Stomach smooth muscle (tissue), 2 donors: ENCODE measurements at regions not wholly inside any gene's neighbourhood (a gene's known extent, or its start where the extent isn't known, plus 50 kb on each side); places are given as distances from the start of the nearest gene placed in this dataset.

Experiments used
- H3K27ac ChIP-seq: one replicate; pipeline ENCODE4 v1.7.0; 2013; ENCODE audit warnings: mild to moderate bottlenecking, low read length, inconsistent platforms
- H3K27me3 ChIP-seq, 2 donors: one replicate each; pipeline ENCODE4 v1.7.0; 2013; ENCODE audit warnings: low read length in 2 of 2; ENCODE audit not compliant: insufficient read depth in 2 of 2, control insufficient read depth in 1 of 2
- H3K36me3 ChIP-seq, 2 donors: one replicate each; pipeline ENCODE4 v1.7.0; 2013; ENCODE audit warnings: low read length in 2 of 2; ENCODE audit not compliant: control insufficient read depth in 2 of 2, insufficient read depth in 2 of 2
- H3K4me1 ChIP-seq: one replicate; pipeline ENCODE4 v1.7.0; 2013; ENCODE audit warnings: low read length; ENCODE audit not compliant: control insufficient read depth, insufficient read depth
- H3K4me3 ChIP-seq, 2 donors: one replicate each; pipeline ENCODE4 v1.7.0; 2013; ENCODE audit warnings: low read length in 2 of 2
- H3K9ac ChIP-seq, 2 donors: one replicate each; pipeline ENCODE4 v1.7.0; 2013; ENCODE audit warnings: low read length in 2 of 2, mild to moderate bottlenecking in 1 of 2
- H3K9me3 ChIP-seq, 2 donors: one replicate each; pipeline ENCODE4 v1.7.0; 2013; ENCODE audit warnings: low read length in 2 of 2; ENCODE audit not compliant: control insufficient read depth in 2 of 2
- donor health status: healthy.
- donor health status: Pancreatic carcinoma.

DNA sequence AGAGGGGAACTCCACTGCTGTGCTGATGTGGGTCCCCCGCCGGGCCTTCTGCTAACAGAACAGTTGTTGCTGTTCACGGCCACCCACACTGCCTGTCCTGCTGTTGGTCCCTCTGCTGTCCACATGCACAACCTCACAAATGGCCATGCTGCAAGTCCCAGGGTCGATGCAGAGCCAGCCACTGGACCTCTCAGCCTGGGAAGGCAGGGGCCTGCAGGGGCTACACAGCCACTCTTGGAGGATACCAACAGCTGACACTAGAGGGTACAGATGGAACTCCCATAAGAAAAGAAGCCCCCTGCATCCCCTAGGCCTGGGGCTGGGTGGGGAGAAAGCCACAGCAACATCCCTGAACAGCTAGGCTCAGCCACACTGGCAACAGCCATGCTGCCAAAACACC lies 104.4 kb upstream of the IQSEC1 start:
- no peaks in the 10 kb centered on the region for H3K4me1 ChIP-seq
- H3K9me3 ChIP-seq = peaks cover 7% of the 10 kb centered on the region in 2 donors
- peaks cover 0 to 2% of the 10 kb centered on the region in 2 donors for H3K27me3 ChIP-seq
- no peak overlapping the region for H3K4me3 ChIP-seq
- no peaks in the 10 kb centered on the region for H3K36me3 ChIP-seq
- H3K27ac ChIP-seq = no peak overlapping the region
- no peak overlapping the region for H3K9ac ChIP-seq

DNA sequence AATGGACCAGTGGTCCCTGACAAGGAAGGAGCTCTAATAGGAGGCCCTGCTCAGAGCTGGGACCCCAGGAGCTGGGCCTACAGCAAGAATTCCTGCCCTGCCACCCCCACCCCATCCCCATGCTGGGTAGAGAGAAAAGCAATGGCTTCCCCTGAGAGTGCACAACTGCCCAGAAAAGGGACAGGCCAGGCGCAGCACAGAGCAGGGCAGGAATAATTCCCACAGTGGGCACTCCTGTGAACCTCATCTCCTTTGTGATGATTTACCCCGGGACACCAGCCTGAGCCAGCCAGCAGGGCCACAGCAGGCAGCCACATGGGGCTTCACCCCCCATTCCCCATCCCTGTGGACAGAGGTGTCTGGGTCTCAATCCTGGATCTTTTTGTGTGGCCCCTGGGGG lies 104.0 kb upstream of the IQSEC1 start:
- Histone ChIP-seq H3K27ac (no peak overlapping the region), H3K9me3 (peaks cover 6 to 7% of the 10 kb centered on the region in 2 donors), H3K4me1 (no peaks in the 10 kb centered on the region), H3K9ac (no peak overlapping the region), H3K36me3 (no peaks in the 10 kb centered on the region), H3K27me3 (peaks cover 0 to 2% of the 10 kb centered on the region in 2 donors), H3K4me3 (no peak overlapping the region)

DNA sequence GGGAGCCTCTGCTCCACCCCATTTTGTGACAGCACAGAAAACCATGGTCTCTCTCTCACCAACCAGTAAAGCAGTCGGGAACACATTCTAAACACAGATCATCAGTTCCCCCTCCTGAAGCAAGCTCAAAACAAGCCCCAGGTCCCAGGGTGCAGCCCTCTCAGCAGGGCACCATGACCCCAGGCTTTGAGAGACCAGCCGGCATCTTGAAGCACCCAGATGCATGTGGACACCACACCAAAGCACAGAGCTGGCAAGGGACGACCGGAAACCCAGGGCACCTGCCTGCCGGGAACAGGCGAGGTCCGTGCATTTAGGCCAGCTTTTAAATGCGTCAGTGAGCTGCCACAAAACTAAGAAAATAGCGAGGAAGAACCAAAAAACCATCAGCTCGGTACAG lies 103.2 kb upstream of the IQSEC1 start:
- H3K36me3 ChIP-seq = no peaks in the 10 kb centered on the region
- no peaks in the 10 kb centered on the region for H3K4me1 ChIP-seq
- H3K9me3 ChIP-seq = peaks cover 0 to 7% of the 10 kb centered on the region in 2 donors
- H3K9ac ChIP-seq = no peak overlapping the region
- H3K27me3 ChIP-seq = peaks cover 0 to 1% of the 10 kb centered on the region in 2 donors
- no peak overlapping the region for H3K27ac ChIP-seq
- H3K4me3 ChIP-seq = no peak overlapping the region

DNA sequence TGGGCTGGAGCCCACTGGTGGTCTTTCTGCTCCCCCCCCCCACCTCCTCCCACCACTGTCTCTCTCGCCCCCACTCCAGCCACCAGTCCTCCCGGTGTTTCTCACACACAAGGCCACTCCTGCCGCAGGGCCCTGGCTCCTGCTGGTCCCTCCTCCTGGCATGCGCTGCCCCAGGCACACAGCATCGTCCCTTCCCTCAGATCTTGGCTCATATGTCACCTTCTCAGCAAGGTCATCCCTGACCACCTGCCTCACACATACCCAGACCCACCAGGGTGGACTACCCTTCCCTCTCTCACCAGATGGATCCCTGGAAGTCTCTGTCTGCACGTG lies 101.5 kb upstream of the IQSEC1 start:
- Histone ChIP-seq H3K27ac (no peak overlapping the region), H3K9ac (no peak overlapping the region), H3K4me1 (no peaks in the 10 kb centered on the region), H3K4me3 (no peak overlapping the region), H3K27me3 (no peaks in the 10 kb centered on the region), H3K9me3 (peaks cover 0 to 7% of the 10 kb centered on the region in 2 donors), H3K36me3 (no peaks in the 10 kb centered on the region)

DNA sequence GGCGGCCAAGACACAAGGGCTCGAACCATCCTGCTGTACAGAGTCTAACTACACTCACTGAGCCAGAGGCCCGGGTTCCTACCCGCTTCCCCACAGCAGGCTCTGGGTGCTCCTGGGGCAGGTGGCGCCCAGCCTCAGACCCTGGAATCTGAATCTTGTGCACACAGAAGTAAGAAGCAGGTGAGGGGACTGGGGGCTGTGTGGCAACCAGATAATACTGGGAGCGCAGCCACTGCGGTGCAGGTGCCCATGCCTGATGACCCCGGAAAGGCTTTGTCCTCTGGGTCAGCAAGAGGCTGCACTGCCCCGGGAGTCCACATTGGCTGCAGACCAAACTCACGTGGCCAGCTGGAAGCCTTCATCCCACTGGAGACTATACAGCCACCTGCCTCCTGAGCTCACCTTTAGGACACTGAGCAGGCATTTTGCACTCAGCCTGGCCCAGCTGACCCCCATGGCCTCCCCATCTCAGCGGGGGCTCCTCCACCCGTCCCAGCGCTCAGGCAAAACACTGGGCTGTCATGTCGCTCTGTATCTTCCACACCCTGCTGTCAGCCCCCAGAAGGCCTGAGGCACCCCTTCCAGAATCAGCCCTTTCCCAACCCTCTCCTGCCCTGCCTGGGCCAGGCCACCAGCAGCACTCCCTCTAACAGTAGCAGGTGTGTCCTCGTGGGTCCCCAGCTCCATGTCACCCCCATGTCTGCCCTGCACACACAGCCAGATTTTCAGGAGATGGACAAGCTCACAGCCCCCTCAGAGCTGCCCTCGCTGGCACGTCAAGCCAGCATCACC lies 101.0 kb upstream of the IQSEC1 start:
- Histone ChIP-seq H3K27me3 (no peaks in the 10 kb centered on the region), H3K4me3 (no peak overlapping the region), H3K36me3 (no peaks in the 10 kb centered on the region), H3K4me1 (no peaks in the 10 kb centered on the region), H3K9ac (no peak overlapping the region), H3K27ac (no peak overlapping the region), H3K9me3 (peaks cover 0 to 7% of the 10 kb centered on the region in 2 donors)

DNA sequence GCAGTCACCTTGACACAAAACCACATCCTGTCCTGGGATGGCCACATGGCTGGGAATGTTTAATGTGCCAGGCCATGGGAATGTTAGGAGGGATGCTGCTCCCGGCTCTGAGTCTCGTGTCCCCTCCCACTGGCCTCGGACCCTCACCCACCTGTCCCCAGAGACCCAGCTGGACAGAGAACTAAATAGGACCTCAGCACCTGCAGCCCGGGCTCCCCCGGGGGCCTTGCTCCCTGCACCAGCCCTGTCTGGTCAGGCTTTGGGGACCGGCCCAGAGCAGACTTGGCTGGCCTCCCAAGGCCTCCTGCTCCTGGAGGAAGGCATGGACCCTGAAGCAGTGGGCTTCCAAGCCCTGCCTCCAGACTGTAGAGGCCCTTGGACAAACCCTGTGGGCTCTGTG lies 100.0 kb upstream of the IQSEC1 start:
- no peak overlapping the region for H3K27ac ChIP-seq
- H3K27me3 ChIP-seq = no peaks in the 10 kb centered on the region
- no peaks in the 10 kb centered on the region for H3K4me1 ChIP-seq
- peaks cover 0 to 3% of the 10 kb centered on the region in 2 donors for H3K9me3 ChIP-seq
- H3K4me3 ChIP-seq = no peak overlapping the region
- H3K9ac ChIP-seq = no peak overlapping the region
- no peaks in the 10 kb centered on the region for H3K36me3 ChIP-seq

DNA sequence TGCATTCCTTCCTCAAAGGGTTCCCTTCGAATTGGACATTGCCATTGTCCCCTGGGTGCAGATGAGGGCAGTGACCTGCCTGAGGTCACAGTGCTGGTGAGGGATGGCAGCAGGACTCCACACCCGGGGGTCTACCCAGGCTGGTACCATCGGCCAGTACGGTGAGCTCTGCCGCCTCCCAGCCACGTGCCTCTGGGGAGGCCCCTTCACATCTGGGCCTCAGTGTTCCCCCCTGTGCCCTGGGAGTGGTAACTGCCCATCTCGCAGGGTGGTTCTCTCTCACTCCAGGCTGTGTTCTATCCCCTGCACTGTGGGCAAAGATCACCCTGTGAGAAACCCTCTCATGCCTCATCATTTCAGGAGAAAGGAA lies 99.4 kb upstream of the IQSEC1 start:
- H3K27me3 ChIP-seq = no peaks in the 10 kb centered on the region
- H3K36me3 ChIP-seq = no peaks in the 10 kb centered on the region
- H3K4me3 ChIP-seq = no peak overlapping the region
- H3K9ac ChIP-seq = no peak overlapping the region
- no peak overlapping the region for H3K27ac ChIP-seq
- no peaks in the 10 kb centered on the region for H3K9me3 ChIP-seq
- no peaks in the 10 kb centered on the region for H3K4me1 ChIP-seq

DNA sequence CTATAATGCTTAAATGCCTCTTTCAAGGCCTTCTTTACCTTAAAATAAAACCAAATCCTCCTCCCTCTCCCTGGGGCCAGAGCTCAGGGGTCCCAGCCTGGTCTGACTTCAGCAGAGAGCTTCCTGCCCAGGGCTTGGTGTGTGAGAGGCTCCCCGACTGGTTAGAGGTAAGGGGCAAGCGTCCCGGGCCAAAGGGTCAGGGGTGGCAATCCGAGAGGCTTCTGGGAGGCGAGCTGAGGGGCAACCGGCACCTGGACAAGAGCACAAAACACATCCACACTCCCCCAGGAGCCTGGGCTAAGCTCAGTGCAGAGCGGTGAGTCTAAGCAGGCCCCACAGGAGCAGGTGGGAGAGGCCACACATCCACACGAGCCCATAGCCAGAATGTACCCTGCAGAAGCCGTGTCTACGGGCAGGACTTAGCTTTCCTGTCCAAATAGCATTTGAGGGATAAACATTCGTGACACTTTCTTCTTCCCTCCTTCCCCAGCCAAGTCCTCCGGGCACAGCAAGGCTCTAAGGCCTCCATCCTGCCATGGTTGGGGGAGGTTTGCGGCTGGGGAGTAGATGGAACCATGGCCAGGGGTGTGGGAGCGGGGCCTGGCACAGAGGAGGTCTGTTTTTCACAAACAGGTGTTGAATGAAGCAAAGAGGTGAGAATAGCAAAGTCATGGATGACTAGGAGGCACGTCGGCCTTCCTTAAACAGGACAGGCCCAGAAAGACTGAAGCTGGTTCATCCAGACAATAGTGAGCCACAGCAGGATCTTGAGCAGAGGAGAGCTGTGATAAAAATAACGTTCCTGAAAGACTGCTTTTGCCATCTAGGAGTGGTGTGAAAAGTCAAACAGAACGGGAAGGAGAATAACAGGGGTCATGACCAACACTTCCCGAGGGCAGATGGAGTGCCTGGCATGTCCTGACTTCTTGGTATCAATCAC lies 98.7 kb upstream of the IQSEC1 start:
- H3K27ac ChIP-seq = no peak overlapping the region
- H3K9ac ChIP-seq = no peak overlapping the region
- no peak overlapping the region for H3K4me3 ChIP-seq
- no peaks in the 10 kb centered on the region for H3K36me3 ChIP-seq
- no peaks in the 10 kb centered on the region for H3K27me3 ChIP-seq
- H3K9me3 ChIP-seq = no peaks in the 10 kb centered on the region
- no peaks in the 10 kb centered on the region for H3K4me1 ChIP-seq

DNA sequence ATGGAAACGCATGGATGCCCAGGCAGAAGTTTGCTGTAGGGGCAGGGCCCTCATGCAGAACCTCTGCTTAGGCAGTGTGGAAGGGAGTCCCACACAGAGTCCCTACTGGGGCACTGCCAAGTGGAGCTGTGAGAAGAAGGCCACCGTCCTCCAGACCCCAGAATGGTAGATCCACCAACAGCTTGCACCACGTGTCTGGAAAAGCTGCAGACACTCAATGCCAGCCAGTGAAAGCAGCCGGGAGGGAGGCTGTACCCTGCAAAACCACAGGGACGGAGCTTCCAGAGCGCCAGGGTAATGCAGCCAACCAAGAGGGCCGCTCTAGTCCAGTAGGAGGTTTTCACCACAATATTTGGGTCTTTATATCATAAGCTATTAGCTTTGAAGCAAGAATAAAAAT lies 97.1 kb upstream of the IQSEC1 start:
- H3K4me1 ChIP-seq = no peaks in the 10 kb centered on the region
- peaks cover 0 to 4% of the 10 kb centered on the region in 2 donors for H3K27me3 ChIP-seq
- no peak overlapping the region for H3K4me3 ChIP-seq
- no peaks in the 10 kb centered on the region for H3K36me3 ChIP-seq
- H3K9ac ChIP-seq = no peak overlapping the region
- H3K27ac ChIP-seq = no peak overlapping the region
- H3K9me3 ChIP-seq = no peaks in the 10 kb centered on the region

DNA sequence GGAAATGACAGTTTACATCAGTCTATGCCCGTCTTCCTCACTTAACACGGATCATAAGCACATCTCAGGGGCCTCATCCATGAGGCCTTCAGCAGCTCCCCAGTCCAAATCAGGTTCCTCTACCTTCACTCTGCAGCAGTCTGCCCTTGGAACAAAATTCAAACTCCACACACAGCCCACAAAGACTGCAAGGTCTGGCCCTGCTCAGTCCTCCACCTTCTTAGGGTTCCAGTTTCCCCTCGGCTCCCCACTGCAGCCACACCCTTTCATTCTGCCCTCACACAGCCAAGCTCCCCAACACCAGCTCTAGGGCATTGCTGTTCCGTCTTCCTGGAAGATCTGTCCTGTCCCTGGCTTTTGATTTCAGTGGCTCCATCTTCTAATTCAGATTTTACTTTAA lies 95.2 kb upstream of the IQSEC1 start:
- Histone ChIP-seq H3K4me1 (no peaks in the 10 kb centered on the region), H3K27ac (no peak overlapping the region), H3K4me3 (no peak overlapping the region), H3K9ac (no peak overlapping the region), H3K9me3 (no peaks in the 10 kb centered on the region), H3K27me3 (peaks cover 0 to 4% of the 10 kb centered on the region in 2 donors), H3K36me3 (no peaks in the 10 kb centered on the region)

DNA sequence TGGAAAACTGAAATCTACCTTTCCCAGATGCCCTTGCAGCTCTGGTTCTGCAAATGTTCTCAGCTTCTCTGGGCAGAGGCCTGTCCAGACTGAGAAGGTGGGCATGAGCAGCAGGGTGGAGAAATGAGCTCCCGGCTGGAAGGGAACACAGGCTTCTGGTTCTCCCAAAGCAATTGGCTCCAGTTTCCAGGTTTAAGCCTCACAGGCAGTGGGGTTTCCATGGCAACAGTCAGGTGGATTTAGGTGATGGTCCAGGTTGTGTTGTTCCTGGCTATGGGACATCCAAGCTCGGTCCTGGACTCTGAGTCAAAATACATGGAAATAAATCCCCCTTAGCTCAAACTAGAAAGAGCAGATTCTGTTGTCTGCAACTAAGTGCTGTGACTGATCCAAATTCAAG lies 94.6 kb upstream of the IQSEC1 start:
- Histone ChIP-seq H3K27ac (no peak overlapping the region), H3K9ac (no peak overlapping the region), H3K4me3 (no peak overlapping the region), H3K36me3 (no peaks in the 10 kb centered on the region), H3K9me3 (no peaks in the 10 kb centered on the region), H3K27me3 (peaks cover 0 to 4% of the 10 kb centered on the region in 2 donors), H3K4me1 (no peaks in the 10 kb centered on the region)
